H9 (cell line): ENCODE measurements at regions not wholly inside any gene's neighbourhood (a gene's known extent, or its start where the extent isn't known, plus 50 kb on each side); places are given as distances from the start of the nearest gene placed in this dataset.

Source experiments
- DNase-seq: peaks from one replicate; pipeline ENCODE4 v3.0.0-alpha.2; 2017
- H2AFZ ChIP-seq: one replicate; pipeline ENCODE4 v1.6.1; 2013; ENCODE audit warnings: mild to moderate bottlenecking, low read length, control low read depth, moderate library complexity
- H2AK5ac ChIP-seq: 2 replicates; pipeline ENCODE4 v1.6.1; 2013; ENCODE audit warnings: low read length, control low read depth, mixed read lengths; ENCODE audit not compliant: insufficient read length
- H2BK120ac ChIP-seq: one replicate; pipeline ENCODE4 v1.6.1; 2013; ENCODE audit warnings: low read depth, mild to moderate bottlenecking, low read length, control low read depth, inconsistent platforms; ENCODE audit not compliant: poor library complexity, severe bottlenecking
- H2BK12ac ChIP-seq: 2 replicates; pipeline ENCODE4 v1.6.1; 2013; ENCODE audit warnings: low read length, control low read depth, mixed read lengths, low read depth; ENCODE audit not compliant: insufficient read length
- H2BK15ac ChIP-seq: 2 replicates; pipeline ENCODE4 v1.6.1; 2013; ENCODE audit warnings: low read depth, low read length, control low read depth
- H2BK20ac ChIP-seq: one replicate; pipeline ENCODE4 v1.6.1; 2013; ENCODE audit warnings: low read depth, mild to moderate bottlenecking, low read length, control low read depth, inconsistent platforms; ENCODE audit not compliant: poor library complexity, severe bottlenecking
- H2BK5ac ChIP-seq: 2 replicates; pipeline ENCODE4 v1.6.1; 2013; ENCODE audit warnings: low read length, control low read depth, mixed read lengths; ENCODE audit not compliant: insufficient read length
- H3K14ac ChIP-seq: 2 replicates; pipeline ENCODE4 v1.6.1; 2013; ENCODE audit warnings: low read length, control low read depth; ENCODE audit not compliant: insufficient read depth
- H3K18ac ChIP-seq: 2 replicates; pipeline ENCODE4 v1.6.1; 2013; ENCODE audit warnings: low read depth, mild to moderate bottlenecking, mixed read lengths, low read length, control low read depth; ENCODE audit not compliant: insufficient read length
- H3K23ac ChIP-seq: 2 replicates; pipeline ENCODE4 v1.6.1; 2013; ENCODE audit warnings: low read length, control low read depth, mixed read lengths, low read depth; ENCODE audit not compliant: insufficient read length
- H3K23me2 ChIP-seq: 2 replicates; pipeline ENCODE4 v1.6.1; 2013; ENCODE audit warnings: low read depth, mild to moderate bottlenecking, mixed read lengths, low read length, control low read depth; ENCODE audit not compliant: insufficient read length, poor library complexity, severe bottlenecking
- H3K27ac ChIP-seq: 2 replicates; pipeline ENCODE4 v1.5.1; 2013; ENCODE audit warnings: low read length, control low read depth, mixed read lengths, low read depth; ENCODE audit not compliant: insufficient read length
- H3K27me3 ChIP-seq: 2 replicates; pipeline ENCODE4 v1.6.1; 2013; ENCODE audit warnings: low read length, control low read depth, inconsistent platforms; ENCODE audit not compliant: insufficient read depth
- H3K4ac ChIP-seq: 2 replicates; pipeline ENCODE4 v1.6.1; 2013; ENCODE audit warnings: low read depth, mild to moderate bottlenecking, control low read depth, inconsistent platforms, low read length, moderate library complexity
- H3K4me1 ChIP-seq: 2 replicates; pipeline ENCODE4 v1.6.1; 2013; ENCODE audit warnings: low read length, control low read depth, inconsistent platforms; ENCODE audit not compliant: insufficient read depth
- H3K4me2 ChIP-seq: 2 replicates; pipeline ENCODE4 v1.6.1; 2013; ENCODE audit warnings: low read length, control low read depth, mixed read lengths; ENCODE audit not compliant: insufficient read length, insufficient read depth
- H3K56ac ChIP-seq: 2 replicates; pipeline ENCODE4 v1.6.1; 2013; ENCODE audit warnings: low read depth, mild to moderate bottlenecking, mixed read lengths, low read length, control low read depth; ENCODE audit not compliant: insufficient read length
- H3K79me1 ChIP-seq: 2 replicates; pipeline ENCODE4 v1.6.1; 2013; ENCODE audit warnings: low read depth, mild to moderate bottlenecking, moderate library complexity, low read length, control low read depth, inconsistent platforms; ENCODE audit not compliant: insufficient read depth, poor library complexity, severe bottlenecking
- H3K79me2 ChIP-seq: 2 replicates; pipeline ENCODE4 v1.6.1; 2013; ENCODE audit warnings: low read length, control low read depth, inconsistent platforms; ENCODE audit not compliant: insufficient read depth
- H3K9ac ChIP-seq: 2 replicates; pipeline ENCODE4 v1.6.1; 2013; ENCODE audit warnings: low read length, control low read depth, mixed read lengths; ENCODE audit not compliant: insufficient read length; ENCODE audit errors: extremely low read depth
- H3K9me3 ChIP-seq: one replicate; pipeline ENCODE4 v1.6.1; 2013; ENCODE audit warnings: low read depth, low read length, inconsistent platforms; ENCODE audit not compliant: control insufficient read depth
- H3T11ph ChIP-seq: one replicate; pipeline ENCODE4 v1.6.1; 2013; ENCODE audit warnings: mild to moderate bottlenecking, low read length, control low read depth, inconsistent platforms
- H4K20me1 ChIP-seq: one replicate; pipeline ENCODE4 v1.6.1; 2013; ENCODE audit not compliant: control insufficient read depth, insufficient read length, insufficient read depth
- H4K5ac ChIP-seq: 2 replicates; pipeline ENCODE4 v1.6.1; 2013; ENCODE audit warnings: low read depth, mild to moderate bottlenecking, mixed read lengths, low read length, control low read depth; ENCODE audit not compliant: insufficient read length
- H4K8ac ChIP-seq: replicated peaks from 2 replicates; pipeline ENCODE4 v1.6.1; 2013; ENCODE audit warnings: low read length, control low read depth, mixed read lengths, low read depth; ENCODE audit not compliant: insufficient read length
- H4K91ac ChIP-seq: 2 replicates; pipeline ENCODE4 v1.6.1; 2013; ENCODE audit warnings: low read depth, mild to moderate bottlenecking, moderate library complexity, mixed read lengths, low read length, control low read depth; ENCODE audit not compliant: insufficient read length
- H3K27ac Mint-ChIP-seq, 3 experiments: 2 replicates in 2 of 3; 3 replicates in 1 of 3; pipeline ENCODE4 v1.8.0; 2020 to 2021; ENCODE audit warnings: mixed read lengths in 3 of 3, mild to moderate bottlenecking in 1 of 3, moderate library complexity in 1 of 3
- H3K27me3 Mint-ChIP-seq: 2 replicates; pipeline ENCODE4 v1.8.0; 2021; ENCODE audit warnings: low read depth, mild to moderate bottlenecking, moderate library complexity, mixed read lengths
- H3K36me3 Mint-ChIP-seq, 3 experiments: 2 replicates in 2 of 3; 3 replicates in 1 of 3; pipeline ENCODE4 v1.8.0; 2020 to 2021; ENCODE audit warnings: low read depth in 3 of 3, mixed read lengths in 3 of 3; ENCODE audit not compliant: insufficient read depth in 1 of 3
- H3K4me1 Mint-ChIP-seq, 2 experiments: 2 replicates each; pipeline ENCODE4 v1.8.0; 2020; ENCODE audit warnings: mixed read lengths in 2 of 2
- H3K4me3 Mint-ChIP-seq, 2 experiments: 2 replicates in 1 of 2; 3 replicates in 1 of 2; pipeline ENCODE4 v1.8.0; 2020 to 2021; ENCODE audit warnings: mild to moderate bottlenecking in 2 of 2, mixed read lengths in 2 of 2, moderate library complexity in 1 of 2
- H3K9me3 Mint-ChIP-seq, 2 experiments: 2 replicates in 1 of 2; 3 replicates in 1 of 2; pipeline ENCODE4 v1.8.0; 2020; ENCODE audit warnings: mild to moderate bottlenecking in 2 of 2, mixed read lengths in 2 of 2, moderate library complexity in 1 of 2
- CTCF ChIP-seq: fragments of 200-600 bp; sonication (generic); conservative IDR thresholded peaks from 3 replicates; pipeline ENCODE4 v1.8.0; 2021; ENCODE audit warnings: antibody characterized with exemption, mild to moderate bottlenecking
- WGBS: extraction: QIAGEN DNeasy Blood & Tissue Kit; methylation state at CpG from one replicate; pipeline ENCODE4 v1.1.7; 2013; ENCODE audit warnings: missing lambda C conversion rate, low lambda C conversion rate, mixed read lengths; ENCODE audit not compliant: insufficient read length; ENCODE audit errors: extremely low coverage; 5-methylcytosine and 5-hydroxymethylcytosine counted together

GRCh38 chr4:53905941-53906377, 158.4 kb downstream of the CHIC2 start:
- peaks cover 5% of the 10 kb centered on the region for H3K4me1 ChIP-seq
- no peak overlapping the region for H3K18ac ChIP-seq
- Mint-ChIP-seq H3K4me1 (peaks cover 15 to 23% of the 10 kb centered on the region in 2 experiments), H3K9me3 (no peaks in the 10 kb centered on the region), H3K36me3 (no peaks in the 10 kb centered on the region), H3K27me3 (peaks cover 54% of the 10 kb centered on the region), H3K27ac (no peak overlapping the region), H3K4me3 (peak overlapping the region; percentile 10 to 62; a peak in 3 of 5 replicates)
- no peak overlapping the region for H2BK12ac ChIP-seq
- H2AFZ ChIP-seq = peak overlapping the region; percentile 15
- H4K20me1 ChIP-seq = no peaks in the 10 kb centered on the region
- no peaks in the 10 kb centered on the region for H3K9me3 ChIP-seq
- H2BK5ac ChIP-seq = no peak overlapping the region
- no peak overlapping the region for H3K56ac ChIP-seq
- H3K14ac ChIP-seq = no peak overlapping the region
- no peaks in the 10 kb centered on the region for H3K79me1 ChIP-seq
- no peak overlapping the region for H4K8ac ChIP-seq
- DNase-seq = peak; percentile 65
- no peak overlapping the region for H2AK5ac ChIP-seq
- H3K27ac ChIP-seq = no peak overlapping the region
- H3K9ac ChIP-seq = no peak overlapping the region
- no peaks in the 10 kb centered on the region for H3K23me2 ChIP-seq
- H3K79me2 ChIP-seq = no peaks in the 10 kb centered on the region
- no peak for TF ChIP-seq CTCF
- no peak overlapping the region for H2BK20ac ChIP-seq
- peak overlapping the region; percentile 19 for H3K4me2 ChIP-seq
- no peak overlapping the region for H4K91ac ChIP-seq
- no peak overlapping the region for H4K5ac ChIP-seq
- H3T11ph ChIP-seq = no peak overlapping the region
- no CpG with 5 or more reads among the region's 11 CpGs for WGBS
- no peak overlapping the region for H3K23ac ChIP-seq
- H3K4ac ChIP-seq = no peak overlapping the region
- no peaks in the 10 kb centered on the region; the same call in 1 of the 2 replicates for H3K27me3 ChIP-seq
- H2BK15ac ChIP-seq = no peak overlapping the region
- H2BK120ac ChIP-seq = no peak overlapping the region
